GM23338 (cell line): ENCODE measurements at regions not wholly inside any gene's neighbourhood (a gene's known extent, or its start where the extent isn't known, plus 50 kb on each side); places are given as distances from the start of the nearest gene placed in this dataset.

Experiments
- CTCF ChIP-seq, 2 experiments: fragments of 200-600 bp in 1 of 2; sonication (generic) in 1 of 2; conservative IDR thresholded peaks; 2 replicates each; pipeline versions ENCODE4 v1.5.1 to v1.6.1; 2016 to 2017; ENCODE audit warnings: antibody characterized with exemption in 2 of 2, low read depth in 2 of 2, mild to moderate bottlenecking in 2 of 2, moderate library complexity in 1 of 2
- EZH2 ChIP-seq: fragments of 200-600 bp; sonication (generic); IDR thresholded peaks from one replicate; pipeline ENCODE4 v1.8.0; 2017; ENCODE audit warnings: antibody characterized with exemption, mild to moderate bottlenecking, low read depth; ENCODE audit not compliant: unreplicated experiment
- EZH2phosphoT487 ChIP-seq: fragments of 200-600 bp; sonication (generic); IDR thresholded peaks from one replicate; pipeline ENCODE4 v1.8.1; 2018; ENCODE audit warnings: antibody characterized with exemption; ENCODE audit not compliant: unreplicated experiment
- JUNB ChIP-seq: IDR thresholded peaks from one replicate; pipeline ENCODE4 v1.6.1; 2016; ENCODE audit warnings: antibody characterized with exemption; ENCODE audit not compliant: unreplicated experiment
- STAT1 ChIP-seq: IDR thresholded peaks from one replicate; pipeline ENCODE4 v1.6.1; 2016; ENCODE audit warnings: antibody characterized with exemption; ENCODE audit not compliant: unreplicated experiment
- TF ChIP-seq, protein P1 (sequence below): IDR thresholded peaks from one replicate; pipeline ENCODE4 v1.6.1; 2018; ENCODE audit warnings: antibody characterized with exemption; ENCODE audit not compliant: unreplicated experiment

DNA sequence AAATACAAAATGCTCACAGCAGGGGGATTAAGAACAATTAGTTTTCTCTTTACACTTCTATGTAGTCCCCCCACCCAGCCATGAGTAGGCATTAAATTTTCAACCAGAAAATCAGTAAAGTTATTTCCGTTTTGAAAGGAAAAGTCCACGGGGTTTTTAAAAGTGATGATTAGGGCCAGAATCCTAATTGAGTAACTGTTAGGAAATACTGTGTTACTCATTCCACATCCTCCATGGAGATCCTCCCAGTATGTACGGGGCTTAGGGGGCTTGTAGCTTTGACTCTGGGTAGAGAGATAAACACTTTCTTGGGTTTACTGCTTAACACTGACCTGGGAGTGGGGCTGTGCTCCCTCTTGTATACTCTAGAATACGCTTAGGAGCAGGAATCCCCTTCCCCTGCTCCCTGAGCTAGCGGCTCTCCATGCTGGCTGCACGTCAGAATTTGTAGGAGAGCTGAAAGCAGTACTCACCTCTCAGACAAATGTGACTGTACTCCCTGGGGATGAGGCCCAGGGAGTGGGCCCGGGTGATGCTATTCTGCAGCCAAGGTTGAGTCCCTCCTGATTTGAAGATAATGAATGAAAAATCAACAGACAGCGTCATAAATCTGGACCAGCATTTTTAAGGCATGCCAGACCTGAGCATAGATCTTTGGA is 100.5 kb downstream of the SLC4A3 start:
- TF ChIP-seq, protein P1, sequence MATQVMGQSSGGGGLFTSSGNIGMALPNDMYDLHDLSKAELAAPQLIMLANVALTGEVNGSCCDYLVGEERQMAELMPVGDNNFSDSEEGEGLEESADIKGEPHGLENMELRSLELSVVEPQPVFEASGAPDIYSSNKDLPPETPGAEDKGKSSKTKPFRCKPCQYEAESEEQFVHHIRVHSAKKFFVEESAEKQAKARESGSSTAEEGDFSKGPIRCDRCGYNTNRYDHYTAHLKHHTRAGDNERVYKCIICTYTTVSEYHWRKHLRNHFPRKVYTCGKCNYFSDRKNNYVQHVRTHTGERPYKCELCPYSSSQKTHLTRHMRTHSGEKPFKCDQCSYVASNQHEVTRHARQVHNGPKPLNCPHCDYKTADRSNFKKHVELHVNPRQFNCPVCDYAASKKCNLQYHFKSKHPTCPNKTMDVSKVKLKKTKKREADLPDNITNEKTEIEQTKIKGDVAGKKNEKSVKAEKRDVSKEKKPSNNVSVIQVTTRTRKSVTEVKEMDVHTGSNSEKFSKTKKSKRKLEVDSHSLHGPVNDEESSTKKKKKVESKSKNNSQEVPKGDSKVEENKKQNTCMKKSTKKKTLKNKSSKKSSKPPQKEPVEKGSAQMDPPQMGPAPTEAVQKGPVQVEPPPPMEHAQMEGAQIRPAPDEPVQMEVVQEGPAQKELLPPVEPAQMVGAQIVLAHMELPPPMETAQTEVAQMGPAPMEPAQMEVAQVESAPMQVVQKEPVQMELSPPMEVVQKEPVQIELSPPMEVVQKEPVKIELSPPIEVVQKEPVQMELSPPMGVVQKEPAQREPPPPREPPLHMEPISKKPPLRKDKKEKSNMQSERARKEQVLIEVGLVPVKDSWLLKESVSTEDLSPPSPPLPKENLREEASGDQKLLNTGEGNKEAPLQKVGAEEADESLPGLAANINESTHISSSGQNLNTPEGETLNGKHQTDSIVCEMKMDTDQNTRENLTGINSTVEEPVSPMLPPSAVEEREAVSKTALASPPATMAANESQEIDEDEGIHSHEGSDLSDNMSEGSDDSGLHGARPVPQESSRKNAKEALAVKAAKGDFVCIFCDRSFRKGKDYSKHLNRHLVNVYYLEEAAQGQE = no peak
- TF ChIP-seq JUNB (no peak), CTCF (conservative IDR thresholded peaks at IDR 0.05; ENCODE audit: low read depth in 2 of 2) (no peak), EZH2phosphoT487 (no peak), STAT1 (no peak), EZH2 (no peak)
